SH-SY5Y (cell line): ENCODE measurements at regions not wholly inside any gene's neighbourhood (a gene's known extent, or its start where the extent isn't known, plus 50 kb on each side); places are given as distances from the start of the nearest gene placed in this dataset.

ENCODE experiments used
- GATA2 ChIP-seq: IDR thresholded peaks from 2 replicates; pipeline ENCODE4 v1.6.1; 2011; ENCODE audit warnings: mild to moderate bottlenecking, low read depth, low read length
- GATA3 ChIP-seq: IDR thresholded peaks from 2 replicates; pipeline ENCODE4 v1.6.1; 2011; ENCODE audit warnings: low read depth, mild to moderate bottlenecking, low read length, moderate library complexity

DNA sequence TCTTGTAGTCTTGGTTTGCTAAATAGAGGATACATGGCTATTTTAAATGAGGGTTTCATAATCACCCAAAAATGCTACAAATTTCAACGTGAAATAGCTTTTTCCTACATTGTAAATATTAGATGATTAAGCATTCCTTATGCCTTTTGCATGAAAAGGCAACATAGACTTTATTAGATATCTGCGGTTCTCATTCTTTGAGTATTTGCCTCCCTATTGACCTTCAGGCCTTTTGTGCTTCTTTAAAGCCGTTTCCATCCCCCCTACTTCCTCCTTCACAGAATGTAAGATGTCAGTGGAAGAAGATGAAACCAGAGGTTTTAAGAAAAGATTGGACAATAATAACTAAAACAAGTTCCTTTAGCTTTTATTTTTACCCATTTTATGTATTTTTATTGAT, 144.1 kb downstream of the UBE2E3 start:
- TF ChIP-seq GATA2 (no peak), GATA3 (no peak)
